ENCODE measurements at regions not wholly inside any gene's neighbourhood (a gene's known extent, or its start where the extent isn't known, plus 50 kb on each side); places are given as distances from the start of the nearest gene placed in this dataset.

DNA sequence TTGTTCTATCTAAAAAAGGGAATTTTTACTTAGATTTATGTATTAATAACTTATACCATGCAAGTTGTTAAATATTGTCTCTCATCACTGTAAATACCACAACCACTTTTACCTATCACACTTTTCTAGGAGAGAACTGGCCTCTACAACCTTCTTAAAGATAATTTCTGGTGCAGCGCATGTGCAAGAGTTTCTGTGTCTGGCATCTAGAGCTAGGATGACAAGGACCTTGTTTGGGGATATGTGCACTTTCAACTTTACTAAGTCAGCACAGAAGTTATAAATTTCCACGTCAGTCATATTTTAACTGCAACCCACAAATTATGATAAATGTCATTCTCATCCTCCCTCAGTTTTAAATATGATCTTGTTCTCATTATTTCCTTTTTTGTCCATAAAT is 156.9 kb upstream of the ADCY1 start:
- TF ChIP-seq, protein P1, sequence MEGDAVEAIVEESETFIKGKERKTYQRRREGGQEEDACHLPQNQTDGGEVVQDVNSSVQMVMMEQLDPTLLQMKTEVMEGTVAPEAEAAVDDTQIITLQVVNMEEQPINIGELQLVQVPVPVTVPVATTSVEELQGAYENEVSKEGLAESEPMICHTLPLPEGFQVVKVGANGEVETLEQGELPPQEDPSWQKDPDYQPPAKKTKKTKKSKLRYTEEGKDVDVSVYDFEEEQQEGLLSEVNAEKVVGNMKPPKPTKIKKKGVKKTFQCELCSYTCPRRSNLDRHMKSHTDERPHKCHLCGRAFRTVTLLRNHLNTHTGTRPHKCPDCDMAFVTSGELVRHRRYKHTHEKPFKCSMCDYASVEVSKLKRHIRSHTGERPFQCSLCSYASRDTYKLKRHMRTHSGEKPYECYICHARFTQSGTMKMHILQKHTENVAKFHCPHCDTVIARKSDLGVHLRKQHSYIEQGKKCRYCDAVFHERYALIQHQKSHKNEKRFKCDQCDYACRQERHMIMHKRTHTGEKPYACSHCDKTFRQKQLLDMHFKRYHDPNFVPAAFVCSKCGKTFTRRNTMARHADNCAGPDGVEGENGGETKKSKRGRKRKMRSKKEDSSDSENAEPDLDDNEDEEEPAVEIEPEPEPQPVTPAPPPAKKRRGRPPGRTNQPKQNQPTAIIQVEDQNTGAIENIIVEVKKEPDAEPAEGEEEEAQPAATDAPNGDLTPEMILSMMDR (IDR thresholded peaks at IDR 0.05) = no peak
- no peak for TF ChIP-seq ZNF423 (CRISPR knock-in tag; IDR thresholded peaks at IDR 0.05)
- no peak for TF ChIP-seq NR1H2 (CRISPR knock-in tag; IDR thresholded peaks at IDR 0.05)
- no peak for TF ChIP-seq TEAD1 (CRISPR knock-in tag; IDR thresholded peaks at IDR 0.05)
- TF ChIP-seq RELA (CRISPR knock-in tag; IDR thresholded peaks at IDR 0.05; ENCODE audit: borderline replicate concordance) = no peak
- no peak for TF ChIP-seq SMAD3 (CRISPR knock-in tag; IDR thresholded peaks at IDR 0.05; ENCODE audit: borderline replicate concordance)
- TF ChIP-seq, protein P2, sequence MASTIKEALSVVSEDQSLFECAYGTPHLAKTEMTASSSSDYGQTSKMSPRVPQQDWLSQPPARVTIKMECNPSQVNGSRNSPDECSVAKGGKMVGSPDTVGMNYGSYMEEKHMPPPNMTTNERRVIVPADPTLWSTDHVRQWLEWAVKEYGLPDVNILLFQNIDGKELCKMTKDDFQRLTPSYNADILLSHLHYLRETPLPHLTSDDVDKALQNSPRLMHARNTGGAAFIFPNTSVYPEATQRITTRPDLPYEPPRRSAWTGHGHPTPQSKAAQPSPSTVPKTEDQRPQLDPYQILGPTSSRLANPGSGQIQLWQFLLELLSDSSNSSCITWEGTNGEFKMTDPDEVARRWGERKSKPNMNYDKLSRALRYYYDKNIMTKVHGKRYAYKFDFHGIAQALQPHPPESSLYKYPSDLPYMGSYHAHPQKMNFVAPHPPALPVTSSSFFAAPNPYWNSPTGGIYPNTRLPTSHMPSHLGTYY (CRISPR knock-in tag; IDR thresholded peaks at IDR 0.05) = no peak
- no peak for TF ChIP-seq JUN (CRISPR knock-in tag; IDR thresholded peaks at IDR 0.05)

Data from WTC11 (cell line).